HEK293T (cell line): ENCODE measurements at regions not wholly inside any gene's neighbourhood (a gene's known extent, or its start where the extent isn't known, plus 50 kb on each side); places are given as distances from the start of the nearest gene placed in this dataset.

Experiments used
- BHLHE40 ChIP-seq: fragments of 450-650 bp; IDR thresholded peaks from 2 replicates; pipeline ENCODE4 v1.6.1; 2016; ENCODE audit warnings: mild to moderate bottlenecking, moderate library complexity, borderline replicate concordance
- FOXA1 ChIP-seq: fragments of 450-650 bp; IDR thresholded peaks from 2 replicates; pipeline ENCODE4 v1.6.1; 2016; ENCODE audit warnings: mild to moderate bottlenecking
- FOXK2 ChIP-seq: fragments of 450-650 bp; IDR thresholded peaks from 2 replicates; pipeline ENCODE4 v1.6.1; 2016; ENCODE audit warnings: mild to moderate bottlenecking
- FOXM1 ChIP-seq: fragments of 450-650 bp; IDR thresholded peaks from 2 replicates; pipeline ENCODE4 v1.6.1; 2017; ENCODE audit warnings: mild to moderate bottlenecking, borderline replicate concordance
- L3MBTL2 ChIP-seq: fragments of 450-650 bp; conservative IDR thresholded peaks from 2 replicates; pipeline ENCODE4 v1.6.1; 2016; ENCODE audit warnings: mild to moderate bottlenecking
- SP1 ChIP-seq: fragments of 450-650 bp; IDR thresholded peaks from 2 replicates; pipeline ENCODE4 v1.6.1; 2017
- SUZ12 ChIP-seq: fragments of 450-650 bp; IDR thresholded peaks from 2 replicates; pipeline ENCODE4 v1.6.1; 2016; ENCODE audit warnings: mild to moderate bottlenecking
- TARDBP ChIP-seq: fragments of 450-650 bp; IDR thresholded peaks from 2 replicates; pipeline ENCODE4 v1.6.1; 2016
- TF ChIP-seq, protein P1 (sequence below): fragments of 450-650 bp; IDR thresholded peaks from 2 replicates; pipeline ENCODE4 v1.6.1; 2016

DNA sequence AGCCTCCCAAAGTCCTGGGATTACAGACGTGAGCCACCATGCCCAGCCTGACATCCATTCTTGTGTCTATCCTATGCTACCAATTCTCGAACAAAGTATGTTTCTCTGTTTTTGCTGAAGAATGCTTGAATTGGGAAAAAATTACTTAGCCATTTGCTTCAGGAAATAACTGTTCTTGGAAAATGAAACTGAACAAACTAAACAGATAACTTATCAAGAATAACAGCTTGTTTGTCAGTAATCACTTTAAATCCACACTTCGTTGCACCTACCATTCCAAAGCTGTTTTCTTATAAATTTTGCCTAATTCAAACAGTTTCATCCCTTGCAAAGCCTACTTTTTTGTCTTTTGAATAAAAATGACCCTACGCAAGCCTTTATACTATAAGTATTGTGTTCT, 672.9 kb downstream of the SUCLG1 start:
- TF ChIP-seq FOXA1: no peak
- TF ChIP-seq, protein P1, sequence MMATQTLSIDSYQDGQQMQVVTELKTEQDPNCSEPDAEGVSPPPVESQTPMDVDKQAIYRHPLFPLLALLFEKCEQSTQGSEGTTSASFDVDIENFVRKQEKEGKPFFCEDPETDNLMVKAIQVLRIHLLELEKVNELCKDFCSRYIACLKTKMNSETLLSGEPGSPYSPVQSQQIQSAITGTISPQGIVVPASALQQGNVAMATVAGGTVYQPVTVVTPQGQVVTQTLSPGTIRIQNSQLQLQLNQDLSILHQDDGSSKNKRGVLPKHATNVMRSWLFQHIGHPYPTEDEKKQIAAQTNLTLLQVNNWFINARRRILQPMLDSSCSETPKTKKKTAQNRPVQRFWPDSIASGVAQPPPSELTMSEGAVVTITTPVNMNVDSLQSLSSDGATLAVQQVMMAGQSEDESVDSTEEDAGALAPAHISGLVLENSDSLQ: no peak
- no peak for TF ChIP-seq FOXK2
- TF ChIP-seq SP1: no peak
- no peak for TF ChIP-seq SUZ12
- no peak for TF ChIP-seq L3MBTL2
- TF ChIP-seq FOXM1: no peak
- TF ChIP-seq BHLHE40: no peak
- no peak for TF ChIP-seq TARDBP
